Kidney (tissue), 13 donors: ENCODE measurements at regions not wholly inside any gene's neighbourhood (a gene's known extent, or its start where the extent isn't known, plus 50 kb on each side); places are given as distances from the start of the nearest gene placed in this dataset.

Experiments
- DNase-seq, 5 donors: peaks; one replicate each; pipeline ENCODE4 v3.0.0-alpha.2; 2013 to 2020
- FAIRE-seq: peaks from 2 replicates; lab custom pipeline; 2012; peaks lifted over from hg19 to GRCh38; lab: Jason Lieb, UNC
- H3K27ac ChIP-seq, 2 donors: one replicate each; pipeline ENCODE4 v1.7.0; 2013; ENCODE audit warnings: low read depth in 2 of 2, low read length in 2 of 2, inconsistent platforms in 1 of 2
- H3K27me3 ChIP-seq: one replicate; pipeline ENCODE4 v1.7.1; 2013; ENCODE audit warnings: low read length, inconsistent platforms; ENCODE audit not compliant: control insufficient read depth, insufficient read depth
- H3K36me3 ChIP-seq, 3 donors: one replicate each; pipeline versions ENCODE4 v1.7.0 to v1.7.1; 2013; ENCODE audit warnings: low read length in 3 of 3, control low read depth in 1 of 3, inconsistent platforms in 1 of 3; ENCODE audit not compliant: insufficient read depth in 3 of 3, control insufficient read depth in 2 of 3
- H3K4me1 ChIP-seq, 3 donors: one replicate each; pipeline versions ENCODE4 v1.7.0 to v1.7.1; 2013; ENCODE audit warnings: low read length in 3 of 3, inconsistent platforms in 1 of 3, low read depth in 1 of 3; ENCODE audit not compliant: control insufficient read depth in 2 of 3, insufficient read depth in 2 of 3
- H3K4me3 ChIP-seq, 3 donors: one replicate each; pipeline versions ENCODE4 v1.7.0 to v1.8.1; 2013; ENCODE audit warnings: low read length in 3 of 3, control low read depth in 1 of 3, inconsistent platforms in 1 of 3
- H3K9ac ChIP-seq, 3 donors: one replicate each; pipeline versions ENCODE4 v1.7.0 to v1.7.1; 2013; ENCODE audit warnings: low read length in 3 of 3, control low read depth in 1 of 3, inconsistent platforms in 1 of 3
- H3K9me3 ChIP-seq, 3 donors: one replicate each; pipeline versions ENCODE4 v1.7.0 to v1.7.1; 2013; ENCODE audit warnings: low read length in 3 of 3, control low read depth in 1 of 3, inconsistent platforms in 1 of 3; ENCODE audit not compliant: control insufficient read depth in 2 of 3, insufficient read depth in 1 of 3
- CTCF ChIP-seq: IDR thresholded peaks from 3 replicates; pipeline ENCODE4 v1.5.1; 2012; ENCODE audit warnings: mild to moderate bottlenecking, moderate library complexity, borderline replicate concordance; ENCODE audit not compliant: insufficient read depth; ENCODE audit errors: extremely low read depth
- intact Hi-C: fragments of 100-400 bp; cut with DNase I; formaldehyde crosslinking; loops from one replicate; pipeline ENCODE4 v1.11.1; 2022
- donor health status: control.
- donor health status: control.
- donor health status: control.
- donor health status: control.
- donor health status: control.
- donor health status: DM: yes; HTN: yes; CAD: no.
- donor health status: Normal renal cell carcinoma (clear cell type).

GRCh38 chr3:852033-852432 lies 240.8 kb upstream of the CNTN6 start:
- FAIRE-seq (no peak), DNase-seq (no peak)
- Histone ChIP-seq H3K9me3 (no peaks in the 10 kb centered on the region), H3K36me3 (no peaks in the 10 kb centered on the region), H3K4me1 (no peaks in the 10 kb centered on the region), H3K4me3 (no peak overlapping the region), H3K27me3 (no peaks in the 10 kb centered on the region), H3K9ac (no peak overlapping the region), H3K27ac (no peak overlapping the region)
- no peak for TF ChIP-seq CTCF
- intact Hi-C loops, result no loop called here

- intact Hi-C loops, result no loop called here
- no peak for FAIRE-seq
Measured at GRCh38 chr3:853489-853888, 239.3 kb upstream of the CNTN6 start.

GRCh38 chr3:859135-859534 lies 233.7 kb upstream of the CNTN6 start:
- intact Hi-C loops, result no loop called here
- Histone ChIP-seq H3K27ac (no peak overlapping the region), H3K4me1 (no peaks in the 10 kb centered on the region), H3K4me3 (no peak overlapping the region), H3K36me3 (no peaks in the 10 kb centered on the region), H3K27me3 (no peaks in the 10 kb centered on the region), H3K9me3 (no peaks in the 10 kb centered on the region), H3K9ac (no peak overlapping the region)
- FAIRE-seq (no peak), DNase-seq (no peak)
- TF ChIP-seq CTCF, result no peak

More at GRCh38 chr3:853489-853888, 239.3 kb upstream of the CNTN6 start:
- H3K4me3 ChIP-seq, result no peak overlapping the region
- no peak for TF ChIP-seq CTCF
- H3K27me3 ChIP-seq, result no peaks in the 10 kb centered on the region
- no peaks in the 10 kb centered on the region for H3K36me3 ChIP-seq
- no peaks in the 10 kb centered on the region for H3K9me3 ChIP-seq
- DNase-seq, result no peak
- H3K27ac ChIP-seq, result no peak overlapping the region
- no peaks in the 10 kb centered on the region for H3K4me1 ChIP-seq
- no peak overlapping the region for H3K9ac ChIP-seq

GRCh38 chr3:861721-862120 lies 231.1 kb upstream of the CNTN6 start:
- DNase-seq, result no peak
- Histone ChIP-seq H3K4me1 (no peaks in the 10 kb centered on the region), H3K27me3 (no peaks in the 10 kb centered on the region), H3K27ac (no peak overlapping the region), H3K4me3 (no peak overlapping the region), H3K9me3 (no peaks in the 10 kb centered on the region), H3K9ac (no peak overlapping the region), H3K36me3 (no peaks in the 10 kb centered on the region)
- TF ChIP-seq CTCF, result no peak
- intact Hi-C loops, result no loop called here
- no peak for FAIRE-seq
